GM13976 (cell line): ENCODE measurements at regions not wholly inside any gene's neighbourhood (a gene's known extent, or its start where the extent isn't known, plus 50 kb on each side); places are given as distances from the start of the nearest gene placed in this dataset.

Experiments
- DNase-seq: peaks from one replicate; pipeline ENCODE4 v3.0.0; 2012; ENCODE audit warnings: low spot score
- CTCF ChIP-seq: IDR thresholded peaks from 2 replicates; pipeline ENCODE4 v1.5.1; 2012; ENCODE audit warnings: borderline replicate concordance, mild to moderate bottlenecking; ENCODE audit not compliant: insufficient read depth; ENCODE audit errors: extremely low read depth, missing control alignments, control extremely low read depth
- in situ Hi-C: fragments of 300-500 bp; cut with MboI; formaldehyde crosslinking; loops from one replicate; pipeline ENCODE4 v1.12.0; 2022; ENCODE audit warnings: low sequenced_read_pairs, mixed read lengths, inconsistent platforms; ENCODE audit not compliant: unreplicated experiment

GRCh38 chr1:5725855-5726585 is 266.2 kb downstream of the NPHP4 start:
- in situ Hi-C loops, result no loop called here
- no peak for TF ChIP-seq CTCF
- DNase-seq, result no peak

- no peak for DNase-seq
- in situ Hi-C loops, result no loop called here
- TF ChIP-seq CTCF, result no peak
Observed at GRCh38 chr1:5725406-5725805, 266.8 kb downstream of the NPHP4 start.

GRCh38 chr1:5724847-5725246 is 267.4 kb downstream of the NPHP4 start:
- no peak for TF ChIP-seq CTCF
- in situ Hi-C loops, result no loop called here
- no peak for DNase-seq

- DNase-seq, result no peak
- in situ Hi-C loops, result no loop called here
- TF ChIP-seq CTCF, result no peak
Observed at GRCh38 chr1:5722635-5723164, 269.5 kb downstream of the NPHP4 start.

GRCh38 chr1:5721634-5722215 is 270.5 kb downstream of the NPHP4 start:
- no peak for DNase-seq
- no peak for TF ChIP-seq CTCF
- in situ Hi-C loops, result no loop called here

GRCh38 chr1:5720936-5721335 is 271.3 kb downstream of the NPHP4 start:
- no peak for DNase-seq
- TF ChIP-seq CTCF, result no peak
- in situ Hi-C loops, result no loop called here
